Right lobe of liver (tissue), 6 donors: ENCODE measurements at regions not wholly inside any gene's neighbourhood (a gene's known extent, or its start where the extent isn't known, plus 50 kb on each side); places are given as distances from the start of the nearest gene placed in this dataset.

Experiments used
- ATAC-seq, 4 donors: fragments of 200-7000 bp; cut with Tn5 transposase; one replicate each; pipeline ENCODE4 v1.9.1; 2020; ENCODE audit warnings: mild to moderate bottlenecking in 4 of 4, moderate library complexity in 4 of 4
- DNase-seq, 3 donors: peaks; one replicate each; pipeline ENCODE4 v3.0.0-alpha.2; 2020
- H3K27ac ChIP-seq, 3 donors: fragments of 200-600 bp; one replicate each; pipeline ENCODE4 v1.8.0; 2022
- H3K27me3 ChIP-seq, 2 donors: fragments of 200-600 bp; one replicate each; pipeline ENCODE4 v1.8.0; 2022
- H3K36me3 ChIP-seq, 4 donors: fragments of 200-600 bp; sonication (generic) in 1 of 4; one replicate each; pipeline versions ENCODE4 v1.5.1 to v1.8.0; 2017 to 2022; ENCODE audit warnings: control low read depth in 1 of 4
- H3K4me1 ChIP-seq, 4 donors: fragments of 200-600 bp; sonication (generic) in 1 of 4; one replicate each; pipeline versions ENCODE4 v1.5.1 to v1.8.0; 2017 to 2022; ENCODE audit warnings: control low read depth in 1 of 4
- H3K4me3 ChIP-seq, 3 donors: fragments of 200-600 bp; one replicate each; pipeline ENCODE4 v1.8.0; 2022
- H3K9me3 ChIP-seq, 4 donors: fragments of 200-600 bp; sonication (generic) in 1 of 4; one replicate each; pipeline versions ENCODE4 v1.5.1 to v1.8.0; 2017 to 2022; ENCODE audit warnings: control low read depth in 1 of 4
- CTCF ChIP-seq, 4 donors: fragments of 200-600 bp in 3 of 4; fragments of 450-650 bp in 1 of 4; IDR thresholded peaks; one replicate each; pipeline versions ENCODE4 v1.5.1 to v1.8.0; 2016 to 2022; ENCODE audit warnings: antibody characterized with exemption in 4 of 4, mild to moderate bottlenecking in 2 of 4
- POLR2A ChIP-seq: fragments of 450-650 bp; IDR thresholded peaks from one replicate; pipeline ENCODE4 v1.6.1; 2017; ENCODE audit warnings: antibody characterized with exemption, mild to moderate bottlenecking
- WGBS: methylation state at CpG from one replicate; pipeline ENCODE4 v1.1.6; 2018; ENCODE audit warnings: low coverage, low lambda C conversion rate; ENCODE audit not compliant: insufficient coverage; ENCODE audit errors: missing lambda C conversion rate; 5-methylcytosine and 5-hydroxymethylcytosine counted together
- intact Hi-C, 2 donors: fragments of 100-400 bp; cut with DNase I; formaldehyde crosslinking; loops; one replicate each; pipeline versions ENCODE4 v1.11.2 to v1.14.1; 2022
- donor health status: DM: no; HTN: yes; CAD: no.
- donor health status: DM: no; HTN: no; CAD: no.
- donor health status: DM: no; HTN: no; CAD: no.
- donor health status: DM: no; HTN: yes; CAD: no.
- donor health status: DM: no; HTN: yes; CAD: no.

- ATAC-seq (no peak), DNase-seq (no peak)
- H3K4me1 ChIP-seq = no peaks in the 10 kb centered on the region
- no peaks in the 10 kb centered on the region for H3K27me3 ChIP-seq
- no peak overlapping the region for H3K27ac ChIP-seq
- WGBS = 39% methylated on average over 2 of the region's 2 CpGs
- intact Hi-C loops = no loop called here
- H3K9me3 ChIP-seq = no peaks in the 10 kb centered on the region
- no peak for TF ChIP-seq POLR2A
- no peak for TF ChIP-seq CTCF (IDR thresholded peaks at IDR 0.05)
- H3K4me3 ChIP-seq = no peak overlapping the region
- no peaks in the 10 kb centered on the region for H3K36me3 ChIP-seq
Measured at GRCh38 chr5:162473041-162473714, 405.6 kb downstream of the GABRG2 start.

GRCh38 chr5:162474239-162474638 is 406.7 kb downstream of the GABRG2 start:
- Histone ChIP-seq H3K4me3 (no peak overlapping the region), H3K4me1 (no peaks in the 10 kb centered on the region), H3K36me3 (no peaks in the 10 kb centered on the region), H3K27me3 (no peaks in the 10 kb centered on the region), H3K27ac (no peak overlapping the region), H3K9me3 (no peaks in the 10 kb centered on the region)
- no peak for DNase-seq
- TF ChIP-seq POLR2A = no peak
- no peak for TF ChIP-seq CTCF (IDR thresholded peaks at IDR 0.05)
- ATAC-seq = no peak
- intact Hi-C loops = no loop called here

- Histone ChIP-seq H3K9me3 (no peaks in the 10 kb centered on the region), H3K27me3 (no peaks in the 10 kb centered on the region), H3K4me3 (no peak overlapping the region), H3K36me3 (no peaks in the 10 kb centered on the region), H3K27ac (no peak overlapping the region), H3K4me1 (no peaks in the 10 kb centered on the region)
- ATAC-seq = no peak
- intact Hi-C loops = no loop called here
- no peak for DNase-seq
- TF ChIP-seq POLR2A (no peak), CTCF (IDR thresholded peaks at IDR 0.05) (no peak)
- WGBS = 70% methylated on average over 6 of the region's 6 CpGs
Measured at GRCh38 chr5:162484095-162484494, 416.5 kb downstream of the GABRG2 start.

GRCh38 chr5:162484986-162485385 is 417.4 kb downstream of the GABRG2 start:
- no peaks in the 10 kb centered on the region for H3K9me3 ChIP-seq
- H3K27me3 ChIP-seq = no peaks in the 10 kb centered on the region
- TF ChIP-seq POLR2A = no peak
- no peak for TF ChIP-seq CTCF (IDR thresholded peaks at IDR 0.05)
- DNase-seq = no peak
- H3K36me3 ChIP-seq = no peaks in the 10 kb centered on the region
- no peak overlapping the region for H3K4me3 ChIP-seq
- H3K4me1 ChIP-seq = no peaks in the 10 kb centered on the region
- ATAC-seq = no peak
- intact Hi-C loops = no loop called here
- H3K27ac ChIP-seq = no peak overlapping the region
- 66% methylated on average over 5 of the region's 5 CpGs for WGBS
